A204.1 (cell line): ENCODE measurements at regions not wholly inside any gene's neighbourhood (a gene's known extent, or its start where the extent isn't known, plus 50 kb on each side); places are given as distances from the start of the nearest gene placed in this dataset.
"Not testable (repeated sequence)": the region's sequence is repeated elsewhere in the genome, so short reads cannot be mapped to it uniquely, and the experiment has no call there.

Source experiments
- FAIRE-seq: peaks from 2 replicates; lab custom pipeline; 2012; peaks lifted over from hg19 to GRCh38; lab: Jason Lieb, UNC

GRCh38 chr2:224261326-224261725 is 140.6 kb downstream of the FAM124B start:
- FAIRE-seq = no peak

DNA sequence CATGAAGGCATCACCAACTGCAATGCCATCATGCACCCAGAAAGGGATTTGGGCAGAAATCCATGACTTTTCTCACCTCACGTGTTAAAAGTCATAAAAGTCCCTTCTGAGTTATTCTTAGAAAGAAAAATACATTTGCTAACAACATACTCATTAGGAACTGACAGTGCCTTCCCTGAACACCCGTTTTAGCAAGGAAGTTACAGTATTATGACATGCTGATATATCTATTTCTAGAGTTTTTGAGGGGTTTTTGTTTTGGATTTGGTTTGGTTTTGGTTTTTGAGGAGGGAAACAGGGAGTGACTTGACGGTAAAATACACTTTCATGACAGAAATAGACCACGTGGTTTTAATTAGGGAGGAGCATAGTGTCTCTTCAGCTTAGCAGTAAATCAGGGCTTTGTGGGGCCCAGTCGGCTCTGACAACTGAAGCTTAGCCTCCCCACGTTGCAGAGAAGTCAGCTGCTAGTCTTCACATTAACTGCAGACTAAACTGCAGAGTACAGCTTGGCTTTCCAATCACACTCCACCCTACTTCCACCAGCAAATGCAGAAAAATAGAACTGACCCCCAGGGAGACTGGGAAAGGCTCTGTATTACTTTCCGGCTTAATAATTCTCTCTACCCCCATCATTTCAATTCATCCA is 141.4 kb downstream of the FAM124B start:
- FAIRE-seq = no peak

DNA sequence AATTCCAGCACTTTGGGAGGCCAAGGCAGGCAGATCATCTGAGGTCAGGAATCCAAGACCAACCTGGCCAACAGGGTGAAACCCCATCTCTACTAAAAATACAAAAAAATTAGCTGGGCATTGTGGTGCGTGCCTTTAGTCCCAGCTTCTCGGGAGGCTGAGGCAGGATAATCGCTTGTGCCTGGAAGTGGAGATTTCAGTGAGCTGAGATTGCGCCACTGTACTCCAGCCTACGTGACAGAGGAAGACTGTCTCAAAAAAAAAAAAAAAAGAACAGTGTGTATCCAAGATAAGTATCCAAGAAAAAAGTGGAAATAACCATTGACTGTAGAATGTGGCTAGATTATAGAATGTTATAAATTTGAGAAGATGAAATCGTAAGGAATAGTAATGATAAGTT is 142.1 kb downstream of the FAM124B start:
- no peak for FAIRE-seq

DNA sequence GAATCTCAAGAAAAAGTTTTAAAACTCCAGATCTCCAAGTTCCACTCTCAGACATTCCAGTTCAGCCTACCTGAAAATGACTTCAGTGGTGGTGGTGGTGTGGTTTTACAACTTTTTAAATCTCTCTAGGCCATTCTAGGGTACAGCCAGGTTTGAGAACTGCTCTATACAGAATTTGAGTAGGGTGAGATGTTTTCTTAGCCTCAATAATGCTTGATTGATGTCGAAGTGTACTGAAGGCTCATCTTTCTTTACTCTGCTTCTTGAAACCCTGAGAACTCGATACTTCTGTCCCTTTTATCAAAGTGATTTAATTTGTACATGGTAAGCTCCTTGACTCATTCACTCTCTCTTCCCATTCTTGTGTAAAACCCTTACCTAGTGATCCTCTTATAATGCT is 143.8 kb downstream of the FAM124B start:
- no peak for FAIRE-seq

DNA sequence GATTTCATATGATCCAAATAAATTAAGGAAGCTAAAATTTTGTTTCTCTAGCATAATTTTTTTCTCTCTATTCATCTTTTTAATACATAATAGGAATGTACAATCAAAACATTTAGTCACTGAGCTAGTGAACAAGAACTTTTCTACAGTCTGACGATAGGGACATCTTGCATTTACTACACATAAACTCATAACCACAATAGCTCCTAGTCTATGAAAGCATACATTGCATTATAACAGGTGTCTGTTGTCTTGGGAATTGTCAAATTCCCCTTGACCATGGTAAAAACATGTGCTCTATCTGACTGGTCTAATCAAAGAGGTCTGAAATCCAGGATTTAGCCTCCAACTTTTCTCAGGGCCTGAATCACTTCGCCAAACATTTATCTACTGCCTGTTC is 144.8 kb downstream of the FAM124B start:
- no peak for FAIRE-seq

DNA sequence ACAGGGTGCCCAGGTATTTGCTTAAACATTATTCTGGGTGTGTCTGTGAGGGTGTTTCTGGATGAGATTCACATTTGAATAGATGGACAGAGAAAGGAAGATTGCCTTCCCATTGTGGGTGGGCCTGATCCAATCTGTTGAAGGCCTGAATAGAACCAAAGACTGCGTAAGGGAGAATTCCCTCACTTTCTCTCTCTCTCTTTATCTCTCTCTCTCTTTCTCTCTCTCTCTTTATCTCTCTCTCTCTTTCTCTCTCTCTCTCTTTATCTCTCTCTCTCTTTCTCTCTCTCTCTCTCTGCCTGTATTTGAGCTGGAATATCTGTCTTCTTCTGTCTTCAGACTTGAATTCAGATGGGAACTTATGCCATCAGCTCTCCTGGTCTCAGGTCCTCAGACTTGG is 148.4 kb downstream of the FAM124B start:
- no peak for FAIRE-seq

DNA sequence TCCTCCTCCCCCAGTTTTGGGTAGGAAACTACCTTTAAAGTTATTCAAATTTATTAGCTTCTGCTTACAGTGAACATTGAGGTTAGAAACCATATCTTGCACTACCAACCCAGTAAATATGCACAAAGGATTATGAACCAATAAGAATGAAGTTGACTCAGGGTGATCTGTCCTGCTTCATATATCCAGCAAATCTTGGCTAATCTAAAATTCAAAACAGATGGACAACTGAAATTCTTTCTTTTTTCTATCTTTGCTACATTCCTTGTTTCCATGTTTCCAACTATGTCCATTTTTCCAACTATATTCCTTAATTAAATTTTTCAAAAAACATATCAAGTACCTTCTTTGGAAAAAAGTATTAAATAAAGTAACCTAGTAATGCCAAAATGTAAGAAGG is 149.3 kb downstream of the FAM124B start:
- no peak for FAIRE-seq

- FAIRE-seq = no peak
These were observed 152.9 kb downstream of the FAM124B start for GRCh38 chr2:224248944-224249371.

DNA sequence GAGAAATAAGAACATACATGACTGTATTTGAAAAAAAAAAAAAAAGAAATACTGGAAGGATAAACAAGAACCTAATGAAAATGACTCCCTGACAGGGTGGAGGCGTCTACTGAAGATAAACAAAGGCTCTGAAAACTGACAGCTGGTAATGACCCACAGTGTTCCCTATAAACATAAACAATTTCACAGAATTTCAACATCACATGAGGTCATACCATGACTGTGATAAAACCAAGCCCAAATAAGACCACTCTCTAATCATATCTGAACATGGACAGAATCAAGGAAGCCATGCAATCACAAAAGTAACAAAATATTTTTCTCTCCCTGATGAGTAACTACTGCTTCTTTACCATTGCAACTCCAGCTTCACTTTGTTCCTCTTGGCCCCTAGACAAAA is 159.3 kb downstream of the FAM124B start:
- no peak for FAIRE-seq

DNA sequence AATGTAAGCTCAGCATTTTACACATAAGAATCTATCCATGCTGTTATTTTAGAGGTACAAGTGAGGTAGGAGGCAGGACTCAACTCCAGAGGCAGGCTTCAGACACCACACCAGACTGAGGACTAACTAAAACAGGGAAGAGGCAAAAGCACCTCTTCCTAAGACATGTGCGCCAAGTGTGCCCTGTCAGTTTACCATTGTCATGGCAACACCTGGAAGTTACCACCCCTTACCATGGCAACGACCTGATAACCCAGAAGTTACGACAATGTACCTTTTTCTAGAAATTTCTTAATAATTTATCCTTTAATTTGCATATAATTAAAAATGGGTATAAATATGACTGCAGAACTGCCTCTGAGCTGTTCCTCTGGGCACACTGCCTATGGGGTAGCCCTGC is 160.1 kb downstream of the FAM124B start:
- FAIRE-seq = no peak

GRCh38 chr2:224241001-224241400 is 160.9 kb downstream of the FAM124B start:
- FAIRE-seq = no peak

GRCh38 chr2:224223851-224224555 is 177.9 kb downstream of the FAM124B start:
- FAIRE-seq = no peak

GRCh38 chr2:224222974-224223373 is 178.9 kb downstream of the FAM124B start:
- no peak for FAIRE-seq

GRCh38 chr2:224222291-224222690 is 179.6 kb downstream of the FAM124B start:
- no peak for FAIRE-seq

DNA sequence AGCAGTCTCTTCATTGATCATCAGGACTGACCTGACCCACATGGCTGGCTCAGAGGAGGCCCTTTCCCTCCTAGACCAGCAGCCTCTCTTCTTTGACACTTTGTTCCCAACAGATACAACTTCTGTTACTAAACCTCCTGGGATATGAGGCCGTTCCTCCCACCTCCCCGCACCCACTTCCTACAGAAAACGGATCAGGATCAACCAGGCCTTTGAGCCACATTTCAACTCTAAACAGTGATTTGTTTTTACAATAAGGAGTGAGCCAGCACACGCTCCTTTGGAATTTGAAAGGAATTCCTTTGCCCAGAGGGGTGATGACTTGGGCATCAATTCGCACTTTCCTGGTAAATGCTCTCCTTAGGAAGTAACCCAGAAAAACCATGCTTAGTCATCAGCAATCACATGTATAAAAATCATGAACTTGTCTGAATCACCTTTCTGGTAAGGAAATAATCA is 180.4 kb downstream of the FAM124B start:
- no peak for FAIRE-seq

GRCh38 chr2:224220586-224221255 is 181.2 kb downstream of the FAM124B start:
- no peak for FAIRE-seq

- no peak for FAIRE-seq
These were observed 180.7 kb upstream of the SERPINE2 start for GRCh38 chr2:224219781-224220180.

DNA sequence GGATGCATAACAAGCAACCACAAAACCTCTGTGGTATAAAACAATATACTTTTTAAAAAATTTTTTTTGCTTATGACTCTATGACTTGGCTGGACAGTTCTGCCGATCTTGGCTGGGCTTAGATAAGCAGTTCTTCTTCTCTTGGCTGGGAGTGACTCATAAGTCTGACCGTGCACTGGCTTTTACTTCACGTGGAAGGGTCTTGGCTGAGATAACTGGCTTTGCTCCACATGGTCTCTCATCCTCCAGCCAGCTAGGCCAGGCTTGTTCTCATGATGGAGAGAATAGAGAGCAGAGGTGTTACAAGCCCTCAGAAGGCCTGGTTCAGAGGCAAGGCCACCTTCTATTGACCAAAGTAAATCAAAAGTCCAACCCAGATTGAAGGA is 178.9 kb upstream of the SERPINE2 start:
- FAIRE-seq = no peak

DNA sequence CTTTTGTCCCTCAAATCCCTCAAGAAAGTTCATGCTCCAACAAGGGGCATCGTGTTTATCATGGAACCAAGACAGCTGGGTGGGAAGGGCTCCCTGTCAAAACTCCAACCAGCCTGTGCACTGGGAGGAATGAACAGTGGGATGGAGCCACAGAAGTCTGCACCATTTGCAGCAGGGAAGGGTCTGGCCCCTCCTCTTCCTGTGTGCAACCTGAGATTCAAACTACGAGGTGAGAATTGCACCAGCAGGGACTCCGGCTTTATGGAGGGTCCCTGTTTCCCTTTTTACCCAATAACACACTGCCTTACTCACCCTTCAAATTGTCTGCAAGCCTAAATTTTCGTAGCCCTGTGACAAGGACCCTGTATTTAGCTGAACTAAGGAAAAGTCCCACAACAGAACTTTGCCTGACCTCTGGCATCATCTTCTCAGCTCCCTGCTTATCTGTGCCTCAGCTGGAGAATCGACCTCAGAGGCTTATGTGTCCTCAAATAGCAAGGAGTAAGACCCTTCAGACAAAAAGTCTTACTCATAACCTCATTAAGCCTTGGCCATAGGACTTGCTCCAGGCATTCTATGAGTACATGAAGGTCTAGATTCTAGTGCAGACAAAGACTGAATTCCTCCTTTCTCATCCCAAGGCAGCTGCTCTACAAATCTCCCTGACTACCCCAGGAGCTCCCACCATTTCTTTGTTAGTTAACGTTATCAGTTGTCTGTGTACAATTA is 178.3 kb upstream of the SERPINE2 start:
- no peak for FAIRE-seq

DNA sequence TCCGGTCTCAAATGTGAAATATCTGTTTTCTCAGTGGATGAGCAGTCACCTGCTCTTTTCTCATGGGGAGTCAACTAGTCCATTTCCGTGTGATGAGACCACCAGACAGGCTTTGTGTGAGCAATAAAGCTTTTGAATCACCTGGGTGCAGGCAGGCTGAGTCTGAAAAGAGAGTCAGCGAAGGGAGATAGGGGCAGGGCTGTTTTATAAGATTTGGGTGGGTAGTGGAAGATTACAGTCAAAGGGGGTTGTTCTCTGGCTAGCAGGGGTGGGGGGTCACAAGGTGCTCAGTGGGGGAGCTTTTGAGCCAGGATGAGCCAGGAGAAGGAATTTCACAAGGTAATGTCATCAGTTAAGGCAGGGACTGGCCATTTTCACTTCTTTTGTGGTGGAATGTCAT is 176.5 kb upstream of the SERPINE2 start:
- not testable (repeated sequence) for FAIRE-seq

GRCh38 chr2:224213396-224213795 is 174.3 kb upstream of the SERPINE2 start:
- FAIRE-seq = no peak

- no peak for FAIRE-seq
These were observed 172.7 kb upstream of the SERPINE2 start for GRCh38 chr2:224211791-224212190.

DNA sequence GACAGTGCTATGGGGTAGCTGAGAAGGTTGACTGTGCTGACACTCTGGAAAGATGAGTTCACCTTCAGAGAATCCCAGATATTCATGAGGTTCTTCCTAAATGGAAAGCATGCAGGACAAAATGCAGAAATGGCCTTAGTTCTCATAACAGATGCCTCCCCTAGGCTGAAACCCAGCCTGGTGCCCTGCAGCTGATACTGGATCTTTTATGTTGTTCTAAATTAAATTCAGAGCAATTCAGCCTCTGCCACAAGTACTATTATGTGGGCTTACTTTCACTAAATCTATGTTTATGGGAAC is 172.0 kb upstream of the SERPINE2 start:
- FAIRE-seq = no peak
